ENCODE measurements at regions not wholly inside any gene's neighbourhood (a gene's known extent, or its start where the extent isn't known, plus 50 kb on each side); places are given as distances from the start of the nearest gene placed in this dataset.

DNA sequence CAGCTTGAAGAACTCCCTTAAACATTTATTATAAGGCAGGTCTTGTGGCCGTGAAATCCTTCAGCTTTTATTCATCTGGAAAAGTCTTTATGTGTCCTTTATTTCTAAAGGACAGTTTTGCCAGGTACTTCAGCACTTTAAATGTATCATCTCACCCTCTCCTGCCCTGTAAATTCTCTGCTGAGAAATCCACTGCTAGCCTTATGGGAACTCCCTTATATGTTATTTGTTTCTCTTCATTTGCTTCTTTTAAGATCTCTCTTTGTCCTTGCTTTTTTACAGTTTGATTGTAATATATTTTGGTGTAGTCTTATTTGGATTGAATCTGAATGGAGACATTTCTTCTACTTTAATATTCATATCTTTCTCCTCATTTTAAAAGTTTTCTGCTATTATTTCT, 86.7 kb upstream of the RBMS3 start:
- no peak for DNase-seq (ENCODE audit: low read depth in 2 of 2)
- TF ChIP-seq, protein P1, sequence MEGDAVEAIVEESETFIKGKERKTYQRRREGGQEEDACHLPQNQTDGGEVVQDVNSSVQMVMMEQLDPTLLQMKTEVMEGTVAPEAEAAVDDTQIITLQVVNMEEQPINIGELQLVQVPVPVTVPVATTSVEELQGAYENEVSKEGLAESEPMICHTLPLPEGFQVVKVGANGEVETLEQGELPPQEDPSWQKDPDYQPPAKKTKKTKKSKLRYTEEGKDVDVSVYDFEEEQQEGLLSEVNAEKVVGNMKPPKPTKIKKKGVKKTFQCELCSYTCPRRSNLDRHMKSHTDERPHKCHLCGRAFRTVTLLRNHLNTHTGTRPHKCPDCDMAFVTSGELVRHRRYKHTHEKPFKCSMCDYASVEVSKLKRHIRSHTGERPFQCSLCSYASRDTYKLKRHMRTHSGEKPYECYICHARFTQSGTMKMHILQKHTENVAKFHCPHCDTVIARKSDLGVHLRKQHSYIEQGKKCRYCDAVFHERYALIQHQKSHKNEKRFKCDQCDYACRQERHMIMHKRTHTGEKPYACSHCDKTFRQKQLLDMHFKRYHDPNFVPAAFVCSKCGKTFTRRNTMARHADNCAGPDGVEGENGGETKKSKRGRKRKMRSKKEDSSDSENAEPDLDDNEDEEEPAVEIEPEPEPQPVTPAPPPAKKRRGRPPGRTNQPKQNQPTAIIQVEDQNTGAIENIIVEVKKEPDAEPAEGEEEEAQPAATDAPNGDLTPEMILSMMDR (IDR thresholded peaks at IDR 0.05; ENCODE audit: low read depth, low read length): no peak
- H3K4me3 ChIP-seq (replicated peaks in 1 of 2; ENCODE audit: low read depth in 2 of 2, low read length in 2 of 2): no peak overlapping the region

DNA sequence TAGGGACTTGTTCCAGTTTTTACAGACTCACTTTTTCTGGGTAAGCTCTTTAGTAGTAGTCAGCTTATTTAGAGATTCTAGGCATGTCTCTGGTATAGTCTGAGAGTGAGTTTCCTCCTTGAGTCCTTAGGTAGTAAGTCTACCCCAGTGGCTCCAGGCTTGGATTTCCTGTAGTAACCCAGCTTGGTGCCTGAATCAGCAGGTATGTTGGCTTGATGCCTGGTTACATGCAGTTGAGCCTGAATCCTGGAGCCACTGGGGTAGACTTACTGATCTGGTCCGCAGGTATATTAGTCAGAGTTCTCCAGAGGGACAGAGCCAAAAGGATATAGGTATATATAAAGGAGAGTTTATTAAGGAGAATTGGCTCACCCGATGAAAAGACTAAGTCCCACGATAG, 85.8 kb upstream of the RBMS3 start:
- peak in 1 of 2 donors; percentile 44 for DNase-seq (ENCODE audit: low read depth in 2 of 2)
- no peak overlapping the region for H3K4me3 ChIP-seq (replicated peaks in 1 of 2; ENCODE audit: low read depth in 2 of 2, low read length in 2 of 2)
- TF ChIP-seq, protein P1 (IDR thresholded peaks at IDR 0.05; ENCODE audit: low read depth, low read length): no peak

DNA sequence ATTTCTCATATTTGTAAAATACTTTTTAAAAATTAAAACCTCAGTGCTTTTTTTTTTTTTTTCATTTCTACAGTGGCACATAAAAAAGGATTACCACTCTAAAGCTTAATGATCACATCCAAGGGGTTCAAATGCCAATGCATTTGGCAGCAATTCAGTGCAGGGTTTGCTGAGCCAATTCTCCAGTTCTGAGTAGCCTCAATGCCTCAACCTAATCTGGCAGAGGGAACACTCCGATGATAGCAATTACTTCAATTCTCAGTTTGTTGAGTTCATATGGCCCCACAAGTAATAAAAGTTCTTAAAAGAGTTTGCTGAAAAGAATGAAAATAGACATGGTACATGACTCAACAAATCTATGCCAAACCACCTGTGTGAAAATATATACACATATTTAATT, 79.3 kb upstream of the RBMS3 start:
- DNase-seq (ENCODE audit: low read depth in 2 of 2): no peak
- no peak overlapping the region for H3K4me3 ChIP-seq (replicated peaks in 1 of 2; ENCODE audit: low read depth in 2 of 2, low read length in 2 of 2)
- TF ChIP-seq, protein P1 (IDR thresholded peaks at IDR 0.05; ENCODE audit: low read depth, low read length): no peak

DNA sequence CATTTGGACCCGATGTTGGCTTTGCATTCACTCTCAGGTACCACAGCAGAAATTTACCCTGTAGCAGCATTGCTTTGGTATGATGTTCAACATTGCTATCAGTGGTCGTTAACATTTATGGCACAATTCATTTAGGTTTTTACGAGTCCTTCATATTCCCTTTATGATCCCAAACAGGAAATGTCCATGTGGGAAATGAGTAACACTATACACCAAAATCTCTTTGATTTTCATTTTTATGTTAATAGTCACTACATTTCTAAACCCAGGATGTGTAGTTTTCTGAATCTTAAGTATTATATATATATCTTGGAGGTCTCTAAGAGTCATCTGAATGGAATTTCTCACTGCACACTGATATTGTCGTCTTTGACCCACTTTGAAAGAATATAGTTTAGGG, 78.5 kb upstream of the RBMS3 start:
- DNase-seq (ENCODE audit: low read depth in 2 of 2): peak; percentile 10 to 61
- H3K4me3 ChIP-seq (replicated peaks in 1 of 2; ENCODE audit: low read depth in 2 of 2, low read length in 2 of 2): no peak overlapping the region
- TF ChIP-seq, protein P1 (IDR thresholded peaks at IDR 0.05; ENCODE audit: low read depth, low read length): no peak

DNA sequence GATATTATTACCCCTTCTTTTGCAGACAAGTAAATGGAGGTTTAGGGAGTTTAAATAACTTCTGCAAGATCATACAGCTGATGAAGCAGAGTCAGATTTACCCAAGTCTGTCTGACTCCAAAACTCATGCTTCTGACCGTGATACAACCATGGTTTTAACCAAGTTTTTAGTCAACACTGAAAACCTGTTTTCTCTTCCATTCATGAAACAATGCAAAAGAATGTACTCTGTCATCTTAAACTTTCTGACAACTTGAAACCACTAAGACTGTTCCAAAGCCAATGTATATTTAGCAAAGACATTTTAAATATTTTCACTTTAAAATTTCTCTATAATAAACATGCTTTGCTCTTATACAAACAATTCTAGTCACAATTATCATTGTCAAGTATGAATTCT, 77.0 kb upstream of the RBMS3 start:
- DNase-seq (ENCODE audit: low read depth in 2 of 2): peak in 1 of 2 donors; percentile 38
- H3K4me3 ChIP-seq (replicated peaks in 1 of 2; ENCODE audit: low read depth in 2 of 2, low read length in 2 of 2): no peak overlapping the region
- TF ChIP-seq, protein P1 (IDR thresholded peaks at IDR 0.05; ENCODE audit: low read depth, low read length): no peak

DNA sequence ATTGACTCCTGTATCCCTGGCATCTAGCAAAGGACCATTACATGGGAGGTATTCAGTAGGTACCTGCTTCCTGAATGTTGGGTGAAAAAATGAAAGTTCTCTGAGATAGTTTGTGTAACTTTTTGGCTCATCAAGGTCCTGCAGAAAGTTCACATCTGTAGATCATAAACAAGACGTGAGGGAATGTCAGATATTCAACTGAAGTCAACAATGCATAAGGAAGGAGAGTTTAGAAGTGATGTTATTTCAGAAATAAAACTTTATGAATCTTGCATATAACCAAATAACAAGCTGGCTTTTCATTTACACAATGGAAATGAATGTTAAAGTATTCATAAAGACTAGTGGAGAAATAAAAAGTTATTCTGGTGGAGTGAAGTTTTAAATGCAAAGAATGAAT, 73.4 kb upstream of the RBMS3 start:
- no peak for DNase-seq (ENCODE audit: low read depth in 2 of 2)
- TF ChIP-seq, protein P1 (IDR thresholded peaks at IDR 0.05; ENCODE audit: low read depth, low read length): no peak
- H3K4me3 ChIP-seq (replicated peaks in 1 of 2; ENCODE audit: low read depth in 2 of 2, low read length in 2 of 2): no peak overlapping the region

DNA sequence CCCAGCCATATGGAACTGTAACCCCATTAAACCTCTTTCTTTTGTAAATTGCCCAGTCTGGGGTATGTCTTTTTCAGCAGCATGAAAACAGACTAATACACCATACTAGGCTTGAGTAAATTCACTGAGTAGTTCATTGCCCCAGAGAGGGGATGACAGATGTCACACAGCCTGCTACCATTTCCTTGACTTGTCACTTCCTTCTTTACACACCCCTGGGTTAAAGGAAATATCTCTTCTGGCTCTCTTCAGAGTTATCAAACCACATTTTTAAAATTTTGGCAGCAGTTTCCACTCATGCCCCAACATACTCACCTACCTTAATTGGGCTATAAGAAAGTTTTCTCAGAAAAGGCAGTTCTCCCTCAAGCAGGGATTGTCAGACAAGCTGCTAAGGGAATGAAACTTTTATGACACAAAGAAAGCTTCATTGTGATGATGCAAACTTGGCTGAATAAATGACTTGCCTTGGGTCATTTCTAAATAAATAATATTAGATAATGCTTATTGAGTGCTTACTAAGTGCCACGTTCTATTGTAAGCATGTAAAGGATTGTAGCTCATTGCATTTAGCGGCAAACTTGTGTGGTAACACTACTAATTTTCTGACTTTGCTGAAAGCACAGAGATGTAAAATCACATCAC, 68.0 kb upstream of the RBMS3 start:
- no peak overlapping the region for H3K4me3 ChIP-seq (replicated peaks in 1 of 2; ENCODE audit: low read depth in 2 of 2, low read length in 2 of 2)
- TF ChIP-seq, protein P1 (IDR thresholded peaks at IDR 0.05; ENCODE audit: low read depth, low read length): no peak
- no peak for DNase-seq (ENCODE audit: low read depth in 2 of 2)

Data from cardiac fibroblast (primary cell).